GM12892 (cell line): ENCODE measurements at regions not wholly inside any gene's neighbourhood (a gene's known extent, or its start where the extent isn't known, plus 50 kb on each side); places are given as distances from the start of the nearest gene placed in this dataset.

Experiments used
- POLR2A ChIP-seq: IDR thresholded peaks from 2 replicates; pipeline ENCODE4 v1.6.1; 2011; ENCODE audit warnings: low read depth, low read length, control low read depth
- POLR2AphosphoS5 ChIP-seq: IDR thresholded peaks from 2 replicates; pipeline ENCODE4 v1.6.1; 2011; ENCODE audit warnings: low read depth, low read length, control low read depth
- TAF1 ChIP-seq: IDR thresholded peaks from 2 replicates; pipeline ENCODE4 v1.6.1; 2011; ENCODE audit warnings: low read depth, mild to moderate bottlenecking, control low read depth, low read length, borderline replicate concordance

GRCh38 chr9:115614326-115614999 is 496.5 kb upstream of the TNC start:
- TF ChIP-seq POLR2A (no peak), TAF1 (no peak), POLR2AphosphoS5 (no peak)
